ENCODE measurements at regions not wholly inside any gene's neighbourhood (a gene's known extent, or its start where the extent isn't known, plus 50 kb on each side); places are given as distances from the start of the nearest gene placed in this dataset.

DNA sequence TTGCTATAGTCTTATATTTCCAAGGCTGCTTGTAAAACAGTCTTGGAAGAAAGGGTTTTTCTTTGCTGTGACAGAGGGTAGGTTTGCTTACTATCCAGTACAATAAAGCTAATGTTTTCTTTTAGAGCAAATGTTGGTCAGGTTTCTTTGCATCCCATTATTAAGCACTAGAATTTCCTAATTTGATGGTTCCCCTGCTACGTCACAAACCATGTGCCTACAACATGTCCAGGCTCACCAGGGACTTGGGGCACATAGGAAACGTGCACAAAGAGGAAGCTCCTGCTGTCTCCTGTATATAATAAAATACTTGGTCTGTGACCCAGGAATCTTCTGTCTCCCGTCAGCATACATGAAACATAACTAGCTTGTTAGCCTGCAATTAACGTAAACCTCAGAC, 486.3 kb upstream of the LRFN5 start:
- H3K4me1 ChIP-seq (ENCODE audit: control insufficient read depth, insufficient read depth, low read length) = no peaks in the 10 kb centered on the region
- H3K36me3 ChIP-seq (ENCODE audit: control insufficient read depth, insufficient read depth, low read length) = no peaks in the 10 kb centered on the region
- no peak overlapping the region for H3K9ac ChIP-seq (ENCODE audit: low read length)
- no peaks in the 10 kb centered on the region for H3K27me3 ChIP-seq (ENCODE audit: control insufficient read depth, insufficient read depth, low read length)
- H3K9me3 ChIP-seq (ENCODE audit: control insufficient read depth, insufficient read depth, low read depth, low read length) = no peaks in the 10 kb centered on the region
- no peak overlapping the region for H3K27ac ChIP-seq (ENCODE audit: low read depth, low read length)
- no peak overlapping the region for H3K4me3 ChIP-seq (ENCODE audit: low read depth, low read length)

GRCh38 chr14:41096131-41096530, 510.5 kb upstream of the LRFN5 start:
- no peak overlapping the region for H3K9ac ChIP-seq (ENCODE audit: low read length)
- no peaks in the 10 kb centered on the region for H3K27me3 ChIP-seq (ENCODE audit: control insufficient read depth, insufficient read depth, low read length)
- H3K9me3 ChIP-seq (ENCODE audit: control insufficient read depth, insufficient read depth, low read depth, low read length) = peaks cover 8% of the 10 kb centered on the region
- no peaks in the 10 kb centered on the region for H3K4me1 ChIP-seq (ENCODE audit: control insufficient read depth, insufficient read depth, low read length)
- no peak overlapping the region for H3K4me3 ChIP-seq (ENCODE audit: low read depth, low read length)
- peaks cover 8% of the 10 kb centered on the region for H3K36me3 ChIP-seq (ENCODE audit: control insufficient read depth, insufficient read depth, low read length)
- no peak overlapping the region for H3K27ac ChIP-seq (ENCODE audit: low read depth, low read length)

DNA sequence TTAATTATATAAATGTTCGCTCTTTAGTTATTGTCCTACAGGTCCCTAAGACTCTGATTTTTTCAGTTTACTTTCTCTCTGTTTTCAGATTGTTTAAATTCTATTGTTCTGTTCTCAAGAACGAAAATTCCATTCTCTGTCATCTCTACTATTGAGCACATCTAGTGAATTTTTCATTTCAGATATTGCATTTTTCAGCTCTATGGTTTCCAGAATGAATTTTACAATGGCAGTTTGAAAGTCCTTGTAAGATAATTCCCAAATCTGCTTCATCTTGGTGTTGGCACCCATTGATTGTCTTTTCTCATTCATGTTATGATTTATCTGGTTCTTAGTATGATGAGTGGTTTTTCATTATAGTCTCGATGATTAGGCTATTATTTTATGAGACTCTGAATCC, 519.6 kb upstream of the LRFN5 start:
- no peaks in the 10 kb centered on the region for H3K36me3 ChIP-seq (ENCODE audit: control insufficient read depth, insufficient read depth, low read length)
- no peak overlapping the region for H3K27ac ChIP-seq (ENCODE audit: low read depth, low read length)
- no peaks in the 10 kb centered on the region; the same call in 1 of the 2 replicates for H3K9me3 ChIP-seq (ENCODE audit: control insufficient read depth, insufficient read depth, low read depth, low read length)
- no peaks in the 10 kb centered on the region for H3K27me3 ChIP-seq (ENCODE audit: control insufficient read depth, insufficient read depth, low read length)
- no peak overlapping the region for H3K9ac ChIP-seq (ENCODE audit: low read length)
- H3K4me1 ChIP-seq (ENCODE audit: control insufficient read depth, insufficient read depth, low read length) = no peaks in the 10 kb centered on the region
- no peak overlapping the region for H3K4me3 ChIP-seq (ENCODE audit: low read depth, low read length)

- no peaks in the 10 kb centered on the region for H3K9me3 ChIP-seq (ENCODE audit: control insufficient read depth, insufficient read depth, low read depth, low read length)
- no peaks in the 10 kb centered on the region for H3K4me1 ChIP-seq (ENCODE audit: control insufficient read depth, insufficient read depth, low read length)
- H3K4me3 ChIP-seq (ENCODE audit: low read depth, low read length) = no peak overlapping the region
- H3K27ac ChIP-seq (ENCODE audit: low read depth, low read length) = no peak overlapping the region
- no peak overlapping the region for H3K9ac ChIP-seq (ENCODE audit: low read length)
- H3K36me3 ChIP-seq (ENCODE audit: control insufficient read depth, insufficient read depth, low read length) = no peaks in the 10 kb centered on the region
- no peaks in the 10 kb centered on the region for H3K27me3 ChIP-seq (ENCODE audit: control insufficient read depth, insufficient read depth, low read length)
Observed at GRCh38 chr14:41073544-41073943, 533.1 kb upstream of the LRFN5 start.

DNA sequence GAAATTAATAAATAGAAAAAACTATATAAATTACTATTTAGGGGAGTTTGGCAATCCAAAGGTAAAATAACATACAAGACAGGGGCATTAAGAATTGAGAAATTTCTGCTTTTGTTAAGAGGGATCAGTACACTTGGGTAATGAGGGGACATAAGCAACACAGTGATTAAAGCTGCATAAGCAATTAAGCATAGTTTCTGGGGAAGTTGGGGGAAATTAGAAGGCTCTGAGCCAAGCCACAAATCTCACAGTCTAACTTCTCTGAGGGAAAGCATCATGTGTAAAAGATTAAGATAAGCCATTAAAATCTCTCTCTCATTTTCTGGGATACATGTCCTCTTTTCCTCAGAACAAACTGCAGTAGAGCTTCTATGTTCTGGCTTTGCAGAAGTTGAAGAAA, 533.9 kb upstream of the LRFN5 start:
- Histone ChIP-seq H3K9me3 (ENCODE audit: control insufficient read depth, insufficient read depth, low read depth, low read length) (no peaks in the 10 kb centered on the region), H3K36me3 (ENCODE audit: control insufficient read depth, insufficient read depth, low read length) (no peaks in the 10 kb centered on the region), H3K9ac (ENCODE audit: low read length) (no peak overlapping the region), H3K4me3 (ENCODE audit: low read depth, low read length) (no peak overlapping the region), H3K4me1 (ENCODE audit: control insufficient read depth, insufficient read depth, low read length) (no peaks in the 10 kb centered on the region), H3K27ac (ENCODE audit: low read depth, low read length) (no peak overlapping the region), H3K27me3 (ENCODE audit: control insufficient read depth, insufficient read depth, low read length) (no peaks in the 10 kb centered on the region)

DNA sequence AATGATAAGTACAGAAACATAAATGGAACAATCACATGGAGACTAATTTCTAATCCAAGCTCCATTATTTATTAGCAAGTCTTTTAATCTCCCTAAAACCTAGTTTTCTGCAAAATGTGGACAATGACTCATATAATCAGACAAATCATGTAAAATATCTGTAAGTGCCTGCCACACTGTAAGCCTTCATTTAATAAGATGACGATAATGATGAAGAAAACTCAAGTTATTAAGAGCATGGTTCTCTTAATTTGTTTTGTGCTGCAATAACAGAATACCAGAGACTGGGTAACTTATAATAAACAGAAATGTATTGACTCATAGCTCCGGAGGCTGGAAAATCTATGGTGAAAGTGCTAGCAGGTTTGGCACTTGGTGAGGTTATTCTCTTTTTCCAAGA, 535.3 kb upstream of the LRFN5 start:
- no peaks in the 10 kb centered on the region for H3K4me1 ChIP-seq (ENCODE audit: control insufficient read depth, insufficient read depth, low read length)
- no peak overlapping the region for H3K27ac ChIP-seq (ENCODE audit: low read depth, low read length)
- H3K9me3 ChIP-seq (ENCODE audit: control insufficient read depth, insufficient read depth, low read depth, low read length) = no peaks in the 10 kb centered on the region
- H3K27me3 ChIP-seq (ENCODE audit: control insufficient read depth, insufficient read depth, low read length) = no peaks in the 10 kb centered on the region
- H3K9ac ChIP-seq (ENCODE audit: low read length) = no peak overlapping the region
- no peaks in the 10 kb centered on the region for H3K36me3 ChIP-seq (ENCODE audit: control insufficient read depth, insufficient read depth, low read length)
- H3K4me3 ChIP-seq (ENCODE audit: low read depth, low read length) = no peak overlapping the region

- no peak overlapping the region for H3K27ac ChIP-seq (ENCODE audit: low read depth, low read length)
- H3K27me3 ChIP-seq (ENCODE audit: control insufficient read depth, insufficient read depth, low read length) = no peaks in the 10 kb centered on the region
- H3K9ac ChIP-seq (ENCODE audit: low read length) = no peak overlapping the region
- no peaks in the 10 kb centered on the region for H3K36me3 ChIP-seq (ENCODE audit: control insufficient read depth, insufficient read depth, low read length)
- H3K9me3 ChIP-seq (ENCODE audit: control insufficient read depth, insufficient read depth, low read depth, low read length) = no peaks in the 10 kb centered on the region
- H3K4me1 ChIP-seq (ENCODE audit: control insufficient read depth, insufficient read depth, low read length) = no peaks in the 10 kb centered on the region
- H3K4me3 ChIP-seq (ENCODE audit: low read depth, low read length) = no peak overlapping the region
Observed at GRCh38 chr14:41062826-41063225, 543.9 kb upstream of the LRFN5 start.

DNA sequence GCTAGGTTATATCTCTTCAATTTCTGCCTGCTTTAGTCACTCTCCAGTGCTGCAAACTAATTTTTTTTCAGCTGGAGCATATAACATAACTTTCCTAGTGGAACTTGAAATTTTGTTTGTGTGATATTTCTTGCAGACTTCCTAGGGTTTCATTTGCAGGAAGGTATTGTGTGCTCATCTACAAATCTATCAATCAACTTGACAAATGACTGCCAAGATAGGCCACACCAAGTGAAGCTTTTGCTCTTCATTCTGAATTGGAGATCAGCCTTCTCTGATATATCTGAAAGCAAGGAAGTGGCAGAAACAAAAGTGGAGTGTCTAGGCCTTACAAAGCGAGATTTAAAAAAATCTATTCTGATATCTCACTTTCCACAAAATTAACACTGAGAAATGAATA, 551.1 kb upstream of the LRFN5 start:
- Histone ChIP-seq H3K9me3 (ENCODE audit: control insufficient read depth, insufficient read depth, low read depth, low read length) (no peaks in the 10 kb centered on the region), H3K9ac (ENCODE audit: low read length) (no peak overlapping the region), H3K27me3 (ENCODE audit: control insufficient read depth, insufficient read depth, low read length) (no peaks in the 10 kb centered on the region), H3K4me1 (ENCODE audit: control insufficient read depth, insufficient read depth, low read length) (no peaks in the 10 kb centered on the region), H3K4me3 (ENCODE audit: low read depth, low read length) (no peak overlapping the region), H3K36me3 (ENCODE audit: control insufficient read depth, insufficient read depth, low read length) (no peaks in the 10 kb centered on the region), H3K27ac (ENCODE audit: low read depth, low read length) (no peak overlapping the region)

DNA sequence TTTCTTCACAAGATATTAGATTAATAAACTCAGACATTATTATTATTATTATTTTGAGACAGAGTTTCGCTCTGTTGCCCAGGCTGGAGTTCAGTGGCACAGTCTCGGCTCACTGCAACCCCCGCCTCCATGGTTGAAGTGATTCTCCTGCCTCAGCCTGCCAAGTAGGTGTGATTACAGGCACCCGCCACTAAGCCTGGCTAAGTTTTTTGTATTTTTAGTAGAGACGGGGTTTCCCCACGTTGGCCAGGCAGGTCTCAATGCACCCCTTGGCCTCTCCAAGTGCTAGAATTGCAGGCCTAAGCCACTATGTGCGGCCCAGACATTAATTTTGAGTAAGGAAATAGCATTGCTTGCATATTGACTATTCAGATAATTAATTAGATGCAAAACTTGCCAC, 554.9 kb upstream of the LRFN5 start:
- H3K4me1 ChIP-seq (ENCODE audit: control insufficient read depth, insufficient read depth, low read length) = no peaks in the 10 kb centered on the region
- no peaks in the 10 kb centered on the region for H3K27me3 ChIP-seq (ENCODE audit: control insufficient read depth, insufficient read depth, low read length)
- H3K9ac ChIP-seq (ENCODE audit: low read length) = no peak overlapping the region
- H3K4me3 ChIP-seq (ENCODE audit: low read depth, low read length) = no peak overlapping the region
- H3K36me3 ChIP-seq (ENCODE audit: control insufficient read depth, insufficient read depth, low read length) = no peaks in the 10 kb centered on the region
- H3K27ac ChIP-seq (ENCODE audit: low read depth, low read length) = no peak overlapping the region
- H3K9me3 ChIP-seq (ENCODE audit: control insufficient read depth, insufficient read depth, low read depth, low read length) = no peaks in the 10 kb centered on the region

DNA sequence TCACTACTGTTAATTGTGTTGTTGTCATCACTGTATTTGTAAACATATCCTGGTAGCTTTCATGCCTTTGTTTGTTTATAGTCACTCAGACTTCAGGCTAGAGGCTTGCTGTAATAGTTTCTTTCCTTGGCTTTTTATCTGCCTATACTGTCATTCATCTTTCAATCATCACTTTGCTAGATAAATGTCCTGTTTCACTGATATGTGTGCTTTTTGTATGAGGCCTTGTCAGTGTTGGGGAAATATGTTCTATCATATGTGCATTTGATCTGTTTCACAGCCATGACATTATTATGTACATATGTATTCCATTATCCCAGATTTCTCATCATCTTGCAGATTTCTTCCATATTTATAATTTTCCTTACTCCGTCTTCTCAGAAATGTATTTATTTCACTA, 558.9 kb upstream of the LRFN5 start:
- no peaks in the 10 kb centered on the region for H3K4me1 ChIP-seq (ENCODE audit: control insufficient read depth, insufficient read depth, low read length)
- H3K27ac ChIP-seq (ENCODE audit: low read depth, low read length) = no peak overlapping the region
- no peaks in the 10 kb centered on the region for H3K27me3 ChIP-seq (ENCODE audit: control insufficient read depth, insufficient read depth, low read length)
- no peaks in the 10 kb centered on the region for H3K9me3 ChIP-seq (ENCODE audit: control insufficient read depth, insufficient read depth, low read depth, low read length)
- no peaks in the 10 kb centered on the region for H3K36me3 ChIP-seq (ENCODE audit: control insufficient read depth, insufficient read depth, low read length)
- H3K4me3 ChIP-seq (ENCODE audit: low read depth, low read length) = no peak overlapping the region
- H3K9ac ChIP-seq (ENCODE audit: low read length) = no peak overlapping the region

DNA sequence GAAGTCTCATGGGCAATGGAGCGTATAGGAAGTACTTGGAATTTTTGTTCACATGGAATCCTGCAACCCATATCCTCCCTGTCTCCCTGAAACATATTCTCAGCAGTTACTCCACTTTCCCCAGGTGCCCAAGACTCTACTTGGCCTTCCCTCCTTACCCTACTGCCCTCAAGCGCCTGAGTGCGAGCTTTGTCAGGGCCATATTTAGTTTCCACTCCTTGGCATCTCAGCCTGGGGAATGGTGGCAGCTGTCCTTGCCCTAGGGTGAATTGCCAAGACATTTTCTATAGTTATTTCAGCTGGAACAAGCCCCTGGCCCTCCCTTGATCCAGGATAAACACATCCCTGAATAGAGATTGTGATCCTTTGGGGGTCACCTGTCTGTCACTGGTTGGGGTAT, 569.3 kb upstream of the LRFN5 start:
- Histone ChIP-seq H3K27ac (ENCODE audit: low read depth, low read length) (no peak overlapping the region), H3K4me3 (ENCODE audit: low read depth, low read length) (no peak overlapping the region), H3K36me3 (ENCODE audit: control insufficient read depth, insufficient read depth, low read length) (no peaks in the 10 kb centered on the region), H3K9me3 (ENCODE audit: control insufficient read depth, insufficient read depth, low read depth, low read length) (no peaks in the 10 kb centered on the region), H3K9ac (ENCODE audit: low read length) (no peak overlapping the region), H3K4me1 (ENCODE audit: control insufficient read depth, insufficient read depth, low read length) (no peaks in the 10 kb centered on the region), H3K27me3 (ENCODE audit: control insufficient read depth, insufficient read depth, low read length) (no peaks in the 10 kb centered on the region)

DNA sequence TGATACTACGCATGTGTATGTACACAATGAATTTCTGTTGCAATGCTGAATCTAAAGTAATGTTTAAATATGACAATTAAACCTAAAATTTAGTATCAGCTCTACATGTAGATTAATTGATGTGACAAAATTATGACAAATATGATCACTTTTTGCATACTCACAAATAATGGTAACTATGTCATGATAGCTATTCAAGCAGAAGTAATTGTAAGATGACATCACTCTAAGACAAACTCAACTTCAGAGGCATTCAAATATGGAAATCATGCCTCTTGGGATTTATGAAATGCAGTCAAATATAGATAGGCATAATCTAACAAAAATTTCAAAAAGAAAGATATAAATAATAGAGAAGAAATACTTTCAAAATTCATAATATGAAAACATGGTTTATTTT, 571.7 kb upstream of the LRFN5 start:
- no peaks in the 10 kb centered on the region for H3K9me3 ChIP-seq (ENCODE audit: control insufficient read depth, insufficient read depth, low read depth, low read length)
- H3K36me3 ChIP-seq (ENCODE audit: control insufficient read depth, insufficient read depth, low read length) = no peaks in the 10 kb centered on the region
- H3K4me1 ChIP-seq (ENCODE audit: control insufficient read depth, insufficient read depth, low read length) = no peaks in the 10 kb centered on the region
- no peak overlapping the region for H3K4me3 ChIP-seq (ENCODE audit: low read depth, low read length)
- no peak overlapping the region for H3K27ac ChIP-seq (ENCODE audit: low read depth, low read length)
- H3K9ac ChIP-seq (ENCODE audit: low read length) = no peak overlapping the region
- H3K27me3 ChIP-seq (ENCODE audit: control insufficient read depth, insufficient read depth, low read length) = no peaks in the 10 kb centered on the region

Measured in HUES6 (cell line).